WTC11 (cell line): ENCODE measurements at regions not wholly inside any gene's neighbourhood (a gene's known extent, or its start where the extent isn't known, plus 50 kb on each side); places are given as distances from the start of the nearest gene placed in this dataset.

ENCODE experiments used
- ATAC-seq: fragments of 200-7000 bp; cut with Tn5 transposase; 2 replicates; pipeline ENCODE4 v1.10.0; 2021; ENCODE audit warnings: mild to moderate bottlenecking, moderate library complexity
- CTCF ChIA-PET: fragments of 300-600 bp; sonication (Branson Sonifier 250); formaldehyde crosslinking; loops from one replicate; lab custom pipeline; 2021; ENCODE audit warnings: antibody characterized with exemption; lab: Charles Lee
- POLR2A ChIA-PET: fragments of 350-600 bp; sonication (Branson Sonifier 250); formaldehyde crosslinking; loops from one replicate; lab custom pipeline; 2021; ENCODE audit warnings: antibody characterized with exemption; lab: Charles Lee
- DNase-seq: peaks from one replicate; pipeline ENCODE4 v3.0.0; 2021; ENCODE audit warnings: low spot score
- H3K27ac Mint-ChIP-seq: 2 replicates; pipeline ENCODE4 v1.8.0; 2021; ENCODE audit warnings: mixed read lengths
- H3K27me3 Mint-ChIP-seq: 2 replicates; pipeline ENCODE4 v1.8.0; 2021; ENCODE audit warnings: low read depth, mild to moderate bottlenecking, moderate library complexity, mixed read lengths
- H3K36me3 Mint-ChIP-seq: 2 replicates; pipeline ENCODE4 v1.8.0; 2021; ENCODE audit warnings: mixed read lengths
- H3K4me1 Mint-ChIP-seq: 2 replicates; pipeline ENCODE4 v1.8.0; 2022; ENCODE audit warnings: mixed read lengths
- H3K4me3 Mint-ChIP-seq: 2 replicates; pipeline ENCODE4 v1.8.0; 2021; ENCODE audit warnings: mild to moderate bottlenecking, moderate library complexity, mixed read lengths
- H3K9me3 Mint-ChIP-seq: 2 replicates; pipeline ENCODE4 v1.8.0; 2021; ENCODE audit warnings: mixed read lengths
- CREB1 ChIP-seq: sonication (generic); formaldehyde crosslinking; IDR thresholded peaks from 2 replicates; pipeline ENCODE4 v1.8.0; 2023; ENCODE audit warnings: mild to moderate bottlenecking, missing genetic modification reagents
- ELF4 ChIP-seq: sonication (generic); formaldehyde crosslinking; IDR thresholded peaks from 2 replicates; pipeline ENCODE4 v1.8.1; 2022; ENCODE audit warnings: low read depth, mild to moderate bottlenecking, moderate library complexity, missing genetic modification reagents
- FOXJ3 ChIP-seq: sonication (generic); formaldehyde crosslinking; IDR thresholded peaks from 2 replicates; pipeline ENCODE4 v1.9.0; 2021; ENCODE audit warnings: missing genetic modification reagents, mild to moderate bottlenecking, borderline replicate concordance
- GABPB1 ChIP-seq: sonication (generic); formaldehyde crosslinking; IDR thresholded peaks from 2 replicates; pipeline ENCODE4 v1.8.1; 2023; ENCODE audit warnings: mild to moderate bottlenecking, missing genetic modification reagents
- HMGA2 ChIP-seq: fragments of 250-450 bp; sonication (Bioruptor Pico); IDR thresholded peaks from 2 replicates; pipeline ENCODE4 v1.4.0; 2021; ENCODE audit warnings: mild to moderate bottlenecking, moderate library complexity
- IRF2 ChIP-seq: sonication (generic); formaldehyde crosslinking; IDR thresholded peaks from 2 replicates; pipeline ENCODE4 v1.8.0; 2022; ENCODE audit warnings: low read depth, missing genetic modification reagents, borderline replicate concordance
- MXD4 ChIP-seq: fragments of 250-450 bp; sonication (Bioruptor Pico); IDR thresholded peaks from 2 replicates; pipeline ENCODE4 v1.8.0; 2021; ENCODE audit warnings: mild to moderate bottlenecking, moderate library complexity, borderline replicate concordance
- PRRX2 ChIP-seq: fragments of 250-450 bp; sonication (Bioruptor Pico); IDR thresholded peaks from 2 replicates; pipeline ENCODE4 v1.8.0; 2021; ENCODE audit warnings: mild to moderate bottlenecking
- SMAD3 ChIP-seq: sonication (generic); formaldehyde crosslinking; IDR thresholded peaks from 2 replicates; pipeline ENCODE4 v1.8.0; 2022; ENCODE audit warnings: missing genetic modification reagents, mild to moderate bottlenecking, borderline replicate concordance
- SMAD4 ChIP-seq: sonication (generic); formaldehyde crosslinking; IDR thresholded peaks from 2 replicates; pipeline ENCODE4 v1.8.0; 2022; ENCODE audit warnings: mild to moderate bottlenecking, missing genetic modification reagents
- TP53 ChIP-seq: sonication (generic); formaldehyde crosslinking; IDR thresholded peaks from 2 replicates; pipeline ENCODE4 v1.8.1; 2023; ENCODE audit warnings: mild to moderate bottlenecking, missing genetic modification reagents
- ZNF121 ChIP-seq: sonication (generic); formaldehyde crosslinking; IDR thresholded peaks from 2 replicates; pipeline ENCODE4 v1.8.0; 2023; ENCODE audit warnings: missing genetic modification reagents
- ZNF317 ChIP-seq: sonication (generic); formaldehyde crosslinking; IDR thresholded peaks from 2 replicates; pipeline ENCODE4 v1.8.1; 2023; ENCODE audit warnings: low read depth, mild to moderate bottlenecking, moderate library complexity, missing genetic modification reagents, borderline replicate concordance
- ZNF396 ChIP-seq: fragments of 250-450 bp; sonication (Bioruptor Pico); IDR thresholded peaks from 2 replicates; pipeline ENCODE4 v1.8.0; 2021; ENCODE audit warnings: mild to moderate bottlenecking, moderate library complexity, borderline replicate concordance
- ZNF671 ChIP-seq: fragments of 250-450 bp; sonication (Bioruptor Pico); IDR thresholded peaks from 2 replicates; pipeline ENCODE4 v1.8.0; 2021; ENCODE audit warnings: mild to moderate bottlenecking
- TF ChIP-seq, protein P1 (sequence below): fragments of 200-600 bp; IDR thresholded peaks from 2 replicates; pipeline ENCODE4 v1.8.0; 2022; ENCODE audit warnings: antibody characterized with exemption
- TF ChIP-seq, protein P2 (sequence below): sonication (generic); formaldehyde crosslinking; IDR thresholded peaks from 2 replicates; pipeline ENCODE4 v1.8.0; 2022; ENCODE audit warnings: mild to moderate bottlenecking, missing genetic modification reagents
- TF ChIP-seq, protein P3 (sequence below): fragments of 250-450 bp; sonication (Bioruptor Pico); IDR thresholded peaks from 2 replicates; pipeline ENCODE4 v1.9.0; 2021; ENCODE audit warnings: moderate library complexity, mild to moderate bottlenecking, inconsistent platforms, borderline replicate concordance
- TF ChIP-seq, protein P4 (sequence below): sonication (generic); formaldehyde crosslinking; IDR thresholded peaks from 2 replicates; pipeline ENCODE4 v1.8.0; 2023; ENCODE audit warnings: mild to moderate bottlenecking, missing genetic modification reagents
- TF ChIP-seq, protein P5 (sequence below): sonication (generic); formaldehyde crosslinking; IDR thresholded peaks from 2 replicates; pipeline ENCODE4 v1.8.0; 2022; ENCODE audit warnings: missing genetic modification reagents
- TF ChIP-seq, protein P6 (sequence below): sonication (generic); formaldehyde crosslinking; conservative IDR thresholded peaks from 2 replicates; pipeline ENCODE4 v1.8.1; 2023; ENCODE audit warnings: mild to moderate bottlenecking, low read depth, missing genetic modification reagents, moderate library complexity
- TF ChIP-seq, protein P7 (sequence below): fragments of 250-450 bp; sonication (Bioruptor Pico); IDR thresholded peaks from 2 replicates; pipeline ENCODE4 v2.1.2; 2022; ENCODE audit warnings: mild to moderate bottlenecking, moderate library complexity
- TF ChIP-seq, protein P8 (sequence below): sonication (generic); formaldehyde crosslinking; conservative IDR thresholded peaks from 2 replicates; pipeline ENCODE4 v1.8.1; 2022; ENCODE audit warnings: mild to moderate bottlenecking, missing genetic modification reagents

DNA sequence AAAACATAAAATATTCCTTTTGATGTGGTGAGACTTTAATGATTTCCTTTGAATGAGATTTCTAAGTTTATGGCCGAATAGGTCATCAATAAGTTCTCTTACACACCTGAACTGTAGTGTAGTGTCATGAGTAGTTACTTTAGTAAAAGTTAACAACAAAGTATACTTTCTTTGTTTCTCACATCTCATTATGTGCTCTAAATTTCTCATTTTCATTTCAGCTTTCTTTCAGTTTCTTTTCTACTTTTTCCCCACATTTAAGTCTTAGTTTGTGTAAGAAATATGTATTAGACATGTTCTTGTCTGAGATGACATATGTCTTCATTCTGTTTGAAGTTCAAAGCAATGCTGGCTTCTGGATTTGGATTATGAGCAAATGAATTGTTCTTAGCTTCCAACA is 348.1 kb downstream of the ANKRD7 start (continued):
- TF ChIP-seq, protein P1, sequence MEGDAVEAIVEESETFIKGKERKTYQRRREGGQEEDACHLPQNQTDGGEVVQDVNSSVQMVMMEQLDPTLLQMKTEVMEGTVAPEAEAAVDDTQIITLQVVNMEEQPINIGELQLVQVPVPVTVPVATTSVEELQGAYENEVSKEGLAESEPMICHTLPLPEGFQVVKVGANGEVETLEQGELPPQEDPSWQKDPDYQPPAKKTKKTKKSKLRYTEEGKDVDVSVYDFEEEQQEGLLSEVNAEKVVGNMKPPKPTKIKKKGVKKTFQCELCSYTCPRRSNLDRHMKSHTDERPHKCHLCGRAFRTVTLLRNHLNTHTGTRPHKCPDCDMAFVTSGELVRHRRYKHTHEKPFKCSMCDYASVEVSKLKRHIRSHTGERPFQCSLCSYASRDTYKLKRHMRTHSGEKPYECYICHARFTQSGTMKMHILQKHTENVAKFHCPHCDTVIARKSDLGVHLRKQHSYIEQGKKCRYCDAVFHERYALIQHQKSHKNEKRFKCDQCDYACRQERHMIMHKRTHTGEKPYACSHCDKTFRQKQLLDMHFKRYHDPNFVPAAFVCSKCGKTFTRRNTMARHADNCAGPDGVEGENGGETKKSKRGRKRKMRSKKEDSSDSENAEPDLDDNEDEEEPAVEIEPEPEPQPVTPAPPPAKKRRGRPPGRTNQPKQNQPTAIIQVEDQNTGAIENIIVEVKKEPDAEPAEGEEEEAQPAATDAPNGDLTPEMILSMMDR: no peak
- TF ChIP-seq, protein P2, sequence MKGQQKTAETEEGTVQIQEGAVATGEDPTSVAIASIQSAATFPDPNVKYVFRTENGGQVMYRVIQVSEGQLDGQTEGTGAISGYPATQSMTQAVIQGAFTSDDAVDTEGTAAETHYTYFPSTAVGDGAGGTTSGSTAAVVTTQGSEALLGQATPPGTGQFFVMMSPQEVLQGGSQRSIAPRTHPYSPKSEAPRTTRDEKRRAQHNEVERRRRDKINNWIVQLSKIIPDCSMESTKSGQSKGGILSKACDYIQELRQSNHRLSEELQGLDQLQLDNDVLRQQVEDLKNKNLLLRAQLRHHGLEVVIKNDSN (CRISPR knock-in tag): no peak
- no peak for TF ChIP-seq ZNF121 (CRISPR knock-in tag)
- no peak for TF ChIP-seq CREB1
- no peak for TF ChIP-seq ZNF671 (CRISPR knock-in tag)
- TF ChIP-seq ZNF317 (CRISPR knock-in tag): no peak
- TF ChIP-seq ELF4 (CRISPR knock-in tag): no peak

DNA sequence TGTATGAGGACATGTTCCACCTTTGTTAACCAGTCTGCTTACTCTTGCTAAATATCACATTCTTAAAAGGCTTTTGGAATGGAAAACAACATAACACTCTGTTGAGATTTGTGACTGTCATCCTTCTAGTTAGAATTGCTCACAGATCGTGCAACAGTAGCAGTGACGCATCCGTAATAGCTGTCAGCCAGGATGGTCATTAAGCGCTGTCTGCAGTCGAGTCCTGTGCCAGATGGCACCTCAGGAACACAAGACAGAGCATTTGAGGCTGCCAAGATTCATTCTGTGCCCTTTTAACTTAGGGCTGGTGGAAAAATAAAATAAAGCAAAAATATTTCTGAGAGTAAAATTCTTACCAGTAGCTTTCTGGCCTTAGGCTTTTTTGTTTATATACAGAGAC is 348.6 kb downstream of the ANKRD7 start:
- CTCF ChIA-PET: no interaction called here
- no peak overlapping the region for H3K27ac Mint-ChIP-seq
- no peak overlapping the region for H3K4me3 Mint-ChIP-seq
- TF ChIP-seq FOXJ3 (no peak), SMAD3 (no peak), PRRX2 (CRISPR knock-in tag) (no peak), SMAD4 (CRISPR knock-in tag) (no peak), HMGA2 (no peak), MXD4 (CRISPR knock-in tag) (no peak), IRF2 (CRISPR knock-in tag) (no peak), TP53 (no peak), ELF4 (CRISPR knock-in tag) (no peak), GABPB1 (CRISPR knock-in tag) (no peak), ZNF396 (CRISPR knock-in tag) (no peak)
- TF ChIP-seq, protein P3, sequence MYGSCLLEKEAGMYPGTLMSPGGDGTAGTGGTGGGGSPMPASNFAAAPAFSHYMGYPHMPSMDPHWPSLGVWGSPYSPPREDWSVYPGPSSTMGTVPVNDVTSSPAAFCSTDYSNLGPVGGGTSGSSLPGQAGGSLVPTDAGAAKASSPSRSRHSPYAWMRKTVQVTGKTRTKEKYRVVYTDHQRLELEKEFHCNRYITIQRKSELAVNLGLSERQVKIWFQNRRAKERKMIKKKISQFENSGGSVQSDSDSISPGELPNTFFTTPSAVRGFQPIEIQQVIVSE (CRISPR knock-in tag): no peak
- TF ChIP-seq, protein P4, sequence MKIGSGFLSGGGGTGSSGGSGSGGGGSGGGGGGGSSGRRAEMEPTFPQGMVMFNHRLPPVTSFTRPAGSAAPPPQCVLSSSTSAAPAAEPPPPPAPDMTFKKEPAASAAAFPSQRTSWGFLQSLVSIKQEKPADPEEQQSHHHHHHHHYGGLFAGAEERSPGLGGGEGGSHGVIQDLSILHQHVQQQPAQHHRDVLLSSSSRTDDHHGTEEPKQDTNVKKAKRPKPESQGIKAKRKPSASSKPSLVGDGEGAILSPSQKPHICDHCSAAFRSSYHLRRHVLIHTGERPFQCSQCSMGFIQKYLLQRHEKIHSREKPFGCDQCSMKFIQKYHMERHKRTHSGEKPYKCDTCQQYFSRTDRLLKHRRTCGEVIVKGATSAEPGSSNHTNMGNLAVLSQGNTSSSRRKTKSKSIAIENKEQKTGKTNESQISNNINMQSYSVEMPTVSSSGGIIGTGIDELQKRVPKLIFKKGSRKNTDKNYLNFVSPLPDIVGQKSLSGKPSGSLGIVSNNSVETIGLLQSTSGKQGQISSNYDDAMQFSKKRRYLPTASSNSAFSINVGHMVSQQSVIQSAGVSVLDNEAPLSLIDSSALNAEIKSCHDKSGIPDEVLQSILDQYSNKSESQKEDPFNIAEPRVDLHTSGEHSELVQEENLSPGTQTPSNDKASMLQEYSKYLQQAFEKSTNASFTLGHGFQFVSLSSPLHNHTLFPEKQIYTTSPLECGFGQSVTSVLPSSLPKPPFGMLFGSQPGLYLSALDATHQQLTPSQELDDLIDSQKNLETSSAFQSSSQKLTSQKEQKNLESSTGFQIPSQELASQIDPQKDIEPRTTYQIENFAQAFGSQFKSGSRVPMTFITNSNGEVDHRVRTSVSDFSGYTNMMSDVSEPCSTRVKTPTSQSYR (CRISPR knock-in tag): no peak
- TF ChIP-seq, protein P5, sequence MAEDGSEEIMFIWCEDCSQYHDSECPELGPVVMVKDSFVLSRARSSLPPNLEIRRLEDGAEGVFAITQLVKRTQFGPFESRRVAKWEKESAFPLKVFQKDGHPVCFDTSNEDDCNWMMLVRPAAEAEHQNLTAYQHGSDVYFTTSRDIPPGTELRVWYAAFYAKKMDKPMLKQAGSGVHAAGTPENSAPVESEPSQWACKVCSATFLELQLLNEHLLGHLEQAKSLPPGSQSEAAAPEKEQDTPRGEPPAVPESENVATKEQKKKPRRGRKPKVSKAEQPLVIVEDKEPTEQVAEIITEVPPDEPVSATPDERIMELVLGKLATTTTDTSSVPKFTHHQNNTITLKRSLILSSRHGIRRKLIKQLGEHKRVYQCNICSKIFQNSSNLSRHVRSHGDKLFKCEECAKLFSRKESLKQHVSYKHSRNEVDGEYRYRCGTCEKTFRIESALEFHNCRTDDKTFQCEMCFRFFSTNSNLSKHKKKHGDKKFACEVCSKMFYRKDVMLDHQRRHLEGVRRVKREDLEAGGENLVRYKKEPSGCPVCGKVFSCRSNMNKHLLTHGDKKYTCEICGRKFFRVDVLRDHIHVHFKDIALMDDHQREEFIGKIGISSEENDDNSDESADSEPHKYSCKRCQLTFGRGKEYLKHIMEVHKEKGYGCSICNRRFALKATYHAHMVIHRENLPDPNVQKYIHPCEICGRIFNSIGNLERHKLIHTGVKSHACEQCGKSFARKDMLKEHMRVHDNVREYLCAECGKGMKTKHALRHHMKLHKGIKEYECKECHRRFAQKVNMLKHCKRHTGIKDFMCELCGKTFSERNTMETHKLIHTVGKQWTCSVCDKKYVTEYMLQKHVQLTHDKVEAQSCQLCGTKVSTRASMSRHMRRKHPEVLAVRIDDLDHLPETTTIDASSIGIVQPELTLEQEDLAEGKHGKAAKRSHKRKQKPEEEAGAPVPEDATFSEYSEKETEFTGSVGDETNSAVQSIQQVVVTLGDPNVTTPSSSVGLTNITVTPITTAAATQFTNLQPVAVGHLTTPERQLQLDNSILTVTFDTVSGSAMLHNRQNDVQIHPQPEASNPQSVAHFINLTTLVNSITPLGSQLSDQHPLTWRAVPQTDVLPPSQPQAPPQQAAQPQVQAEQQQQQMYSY: no peak
- TF ChIP-seq, protein P6, sequence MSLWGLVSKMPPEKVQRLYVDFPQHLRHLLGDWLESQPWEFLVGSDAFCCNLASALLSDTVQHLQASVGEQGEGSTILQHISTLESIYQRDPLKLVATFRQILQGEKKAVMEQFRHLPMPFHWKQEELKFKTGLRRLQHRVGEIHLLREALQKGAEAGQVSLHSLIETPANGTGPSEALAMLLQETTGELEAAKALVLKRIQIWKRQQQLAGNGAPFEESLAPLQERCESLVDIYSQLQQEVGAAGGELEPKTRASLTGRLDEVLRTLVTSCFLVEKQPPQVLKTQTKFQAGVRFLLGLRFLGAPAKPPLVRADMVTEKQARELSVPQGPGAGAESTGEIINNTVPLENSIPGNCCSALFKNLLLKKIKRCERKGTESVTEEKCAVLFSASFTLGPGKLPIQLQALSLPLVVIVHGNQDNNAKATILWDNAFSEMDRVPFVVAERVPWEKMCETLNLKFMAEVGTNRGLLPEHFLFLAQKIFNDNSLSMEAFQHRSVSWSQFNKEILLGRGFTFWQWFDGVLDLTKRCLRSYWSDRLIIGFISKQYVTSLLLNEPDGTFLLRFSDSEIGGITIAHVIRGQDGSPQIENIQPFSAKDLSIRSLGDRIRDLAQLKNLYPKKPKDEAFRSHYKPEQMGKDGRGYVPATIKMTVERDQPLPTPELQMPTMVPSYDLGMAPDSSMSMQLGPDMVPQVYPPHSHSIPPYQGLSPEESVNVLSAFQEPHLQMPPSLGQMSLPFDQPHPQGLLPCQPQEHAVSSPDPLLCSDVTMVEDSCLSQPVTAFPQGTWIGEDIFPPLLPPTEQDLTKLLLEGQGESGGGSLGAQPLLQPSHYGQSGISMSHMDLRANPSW (CRISPR knock-in tag): no peak
- TF ChIP-seq, protein P7, sequence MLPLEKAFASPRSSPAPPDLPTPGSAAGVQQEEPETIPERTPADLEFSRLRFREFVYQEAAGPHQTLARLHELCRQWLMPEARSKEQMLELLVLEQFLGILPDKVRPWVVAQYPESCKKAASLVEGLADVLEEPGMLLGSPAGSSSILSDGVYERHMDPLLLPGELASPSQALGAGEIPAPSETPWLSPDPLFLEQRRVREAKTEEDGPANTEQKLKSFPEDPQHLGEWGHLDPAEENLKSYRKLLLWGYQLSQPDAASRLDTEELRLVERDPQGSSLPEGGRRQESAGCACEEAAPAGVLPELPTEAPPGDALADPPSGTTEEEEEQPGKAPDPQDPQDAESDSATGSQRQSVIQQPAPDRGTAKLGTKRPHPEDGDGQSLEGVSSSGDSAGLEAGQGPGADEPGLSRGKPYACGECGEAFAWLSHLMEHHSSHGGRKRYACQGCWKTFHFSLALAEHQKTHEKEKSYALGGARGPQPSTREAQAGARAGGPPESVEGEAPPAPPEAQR (CRISPR knock-in tag): no peak
- TF ChIP-seq, protein P8, sequence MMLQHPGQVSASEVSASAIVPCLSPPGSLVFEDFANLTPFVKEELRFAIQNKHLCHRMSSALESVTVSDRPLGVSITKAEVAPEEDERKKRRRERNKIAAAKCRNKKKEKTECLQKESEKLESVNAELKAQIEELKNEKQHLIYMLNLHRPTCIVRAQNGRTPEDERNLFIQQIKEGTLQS (CRISPR knock-in tag): no peak
- TF ChIP-seq, all 79 proteins: peak for 0
- Mint-ChIP-seq H3K27me3 (no peaks in the 10 kb centered on the region), H3K9me3 (no peaks in the 10 kb centered on the region), H3K36me3 (no peaks in the 10 kb centered on the region), H3K4me1 (no peaks in the 10 kb centered on the region)
- POLR2A ChIA-PET: no interaction called here
- DNase-seq (no peak), ATAC-seq (no peak)
